ENCODE measurements at regions not wholly inside any gene's neighbourhood (a gene's known extent, or its start where the extent isn't known, plus 50 kb on each side); places are given as distances from the start of the nearest gene placed in this dataset.

DNA sequence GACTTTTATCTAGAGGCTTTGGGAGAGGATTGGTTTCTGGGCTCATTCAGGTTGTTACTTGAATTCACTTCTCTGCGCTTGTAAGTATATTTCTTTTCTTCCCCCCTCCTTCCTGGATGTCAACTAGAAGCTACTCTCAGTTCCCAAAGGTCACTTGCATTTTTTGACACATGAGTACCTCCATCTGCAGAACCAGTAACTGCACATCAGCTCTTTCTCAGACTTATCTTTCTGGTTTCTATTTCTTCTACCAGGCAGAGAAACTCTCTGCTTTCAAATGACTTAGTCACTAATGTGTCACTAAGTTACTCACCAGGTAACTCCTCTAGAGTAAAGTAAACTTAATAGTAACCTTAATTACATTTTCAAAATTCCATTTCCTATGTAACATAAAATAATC, 773.0 kb upstream of the LUZP2 start:
- Histone ChIP-seq H3K9me1 (ENCODE audit: control insufficient read depth, extremely low read depth, insufficient read depth, low read length) (no peaks in the 10 kb centered on the region), H3K27ac (ENCODE audit: control insufficient read depth, insufficient read depth, low read length) (no peak overlapping the region), H2AFZ (ENCODE audit: control insufficient read depth, low read length) (no peak overlapping the region), H3K4me3 (ENCODE audit: control insufficient read depth in 2 of 3, extremely low read depth in 1 of 3, insufficient read depth in 2 of 3, low read depth in 1 of 3, low read length in 3 of 3) (no peak overlapping the region), H3K9ac (ENCODE audit: control insufficient read depth, extremely low read depth, insufficient read depth, low read length) (no peak overlapping the region), H3K27me3 (ENCODE audit: control insufficient read depth, extremely low read depth, insufficient read depth, low read length) (no peaks in the 10 kb centered on the region), H3K4me1 (ENCODE audit: control insufficient read depth, extremely low read depth, insufficient read depth, low read length) (no peaks in the 10 kb centered on the region), H3K9me3 (ENCODE audit: control insufficient read depth, low read depth, low read length) (peaks cover 2% of the 10 kb centered on the region), H3K4me2 (ENCODE audit: control insufficient read depth, extremely low read depth, insufficient read depth, low read depth, low read length) (no peak overlapping the region), H4K20me1 (ENCODE audit: control insufficient read depth, extremely low read depth, insufficient read depth, low read length) (no peaks in the 10 kb centered on the region), H3K36me3 (ENCODE audit: control insufficient read depth in 2 of 2, extremely low read depth in 1 of 2, insufficient read depth in 2 of 2, low read length in 2 of 2) (no peaks in the 10 kb centered on the region), H3K79me2 (ENCODE audit: control insufficient read depth, insufficient read depth, low read length) (no peaks in the 10 kb centered on the region)
- no peak for TF ChIP-seq EZH2 (IDR thresholded peaks at IDR 0.05; ENCODE audit: low read length)
- TF ChIP-seq, protein P1, sequence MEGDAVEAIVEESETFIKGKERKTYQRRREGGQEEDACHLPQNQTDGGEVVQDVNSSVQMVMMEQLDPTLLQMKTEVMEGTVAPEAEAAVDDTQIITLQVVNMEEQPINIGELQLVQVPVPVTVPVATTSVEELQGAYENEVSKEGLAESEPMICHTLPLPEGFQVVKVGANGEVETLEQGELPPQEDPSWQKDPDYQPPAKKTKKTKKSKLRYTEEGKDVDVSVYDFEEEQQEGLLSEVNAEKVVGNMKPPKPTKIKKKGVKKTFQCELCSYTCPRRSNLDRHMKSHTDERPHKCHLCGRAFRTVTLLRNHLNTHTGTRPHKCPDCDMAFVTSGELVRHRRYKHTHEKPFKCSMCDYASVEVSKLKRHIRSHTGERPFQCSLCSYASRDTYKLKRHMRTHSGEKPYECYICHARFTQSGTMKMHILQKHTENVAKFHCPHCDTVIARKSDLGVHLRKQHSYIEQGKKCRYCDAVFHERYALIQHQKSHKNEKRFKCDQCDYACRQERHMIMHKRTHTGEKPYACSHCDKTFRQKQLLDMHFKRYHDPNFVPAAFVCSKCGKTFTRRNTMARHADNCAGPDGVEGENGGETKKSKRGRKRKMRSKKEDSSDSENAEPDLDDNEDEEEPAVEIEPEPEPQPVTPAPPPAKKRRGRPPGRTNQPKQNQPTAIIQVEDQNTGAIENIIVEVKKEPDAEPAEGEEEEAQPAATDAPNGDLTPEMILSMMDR (optimal IDR thresholded peaks at IDR 0.05 in 1 of 3, IDR thresholded peaks at IDR 0.05 in 1 of 3, conservative IDR thresholded peaks at IDR 0.05 in 1 of 3; ENCODE audit: extremely low read depth in 1 of 3, insufficient read depth in 2 of 3, low read length in 3 of 3), result no peak
- FAIRE-seq, result no peak
- DNase-seq (ENCODE audit: low read depth, low spot score), result no peak
- dilution Hi-C loops (cut with MboI; ENCODE audit: extremely low pct_ligation_motif_present, low sequenced_read_pairs), result no loop called here

- no peaks in the 10 kb centered on the region for H3K36me3 ChIP-seq (ENCODE audit: control insufficient read depth in 2 of 2, extremely low read depth in 1 of 2, insufficient read depth in 2 of 2, low read length in 2 of 2)
- FAIRE-seq (no peak), DNase-seq (ENCODE audit: low read depth, low spot score) (no peak)
- H3K79me2 ChIP-seq (ENCODE audit: control insufficient read depth, insufficient read depth, low read length), result no peaks in the 10 kb centered on the region
- H2AFZ ChIP-seq (ENCODE audit: control insufficient read depth, low read length), result no peak overlapping the region
- H3K27ac ChIP-seq (ENCODE audit: control insufficient read depth, insufficient read depth, low read length), result no peak overlapping the region
- no peak for TF ChIP-seq EZH2 (IDR thresholded peaks at IDR 0.05; ENCODE audit: low read length)
- TF ChIP-seq, protein P1 (optimal IDR thresholded peaks at IDR 0.05 in 1 of 3, IDR thresholded peaks at IDR 0.05 in 1 of 3, conservative IDR thresholded peaks at IDR 0.05 in 1 of 3; ENCODE audit: extremely low read depth in 1 of 3, insufficient read depth in 2 of 3, low read length in 3 of 3), result no peak
- peaks cover 2% of the 10 kb centered on the region for H3K9me3 ChIP-seq (ENCODE audit: control insufficient read depth, low read depth, low read length)
- no peaks in the 10 kb centered on the region for H4K20me1 ChIP-seq (ENCODE audit: control insufficient read depth, extremely low read depth, insufficient read depth, low read length)
- dilution Hi-C loops (cut with MboI; ENCODE audit: extremely low pct_ligation_motif_present, low sequenced_read_pairs), result no loop called here
- no peaks in the 10 kb centered on the region for H3K27me3 ChIP-seq (ENCODE audit: control insufficient read depth, extremely low read depth, insufficient read depth, low read length)
- H3K4me3 ChIP-seq (ENCODE audit: control insufficient read depth in 2 of 3, extremely low read depth in 1 of 3, insufficient read depth in 2 of 3, low read depth in 1 of 3, low read length in 3 of 3), result no peak overlapping the region
- no peak overlapping the region for H3K9ac ChIP-seq (ENCODE audit: control insufficient read depth, extremely low read depth, insufficient read depth, low read length)
- H3K4me2 ChIP-seq (ENCODE audit: control insufficient read depth, extremely low read depth, insufficient read depth, low read depth, low read length), result no peak overlapping the region
- H3K9me1 ChIP-seq (ENCODE audit: control insufficient read depth, extremely low read depth, insufficient read depth, low read length), result no peaks in the 10 kb centered on the region
- no peaks in the 10 kb centered on the region for H3K4me1 ChIP-seq (ENCODE audit: control insufficient read depth, extremely low read depth, insufficient read depth, low read length)
Observed at GRCh38 chr11:23725752-23726151, 771.1 kb upstream of the LUZP2 start.
